ENCODE measurements at regions not wholly inside any gene's neighbourhood (a gene's known extent, or its start where the extent isn't known, plus 50 kb on each side); places are given as distances from the start of the nearest gene placed in this dataset.

DNA sequence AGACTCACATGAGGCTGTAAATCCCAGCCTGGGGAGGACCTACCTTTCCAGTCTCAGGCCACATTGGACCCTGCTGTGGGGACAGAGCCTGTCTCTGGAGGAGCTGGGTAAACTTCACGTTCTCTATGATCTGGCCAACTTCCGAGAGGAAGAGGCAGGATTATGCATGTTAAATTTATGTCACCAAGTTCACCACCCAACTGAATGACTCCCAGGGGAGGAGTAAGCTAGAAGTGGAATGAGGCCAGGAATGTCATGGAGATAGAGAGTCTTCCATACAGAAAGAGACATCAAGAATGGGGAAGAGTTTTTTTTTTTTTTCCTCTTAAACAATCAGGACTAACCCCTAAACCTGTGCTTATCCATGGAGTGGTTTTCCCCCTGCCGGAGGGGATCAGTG lies 90.3 kb upstream of the PALM2AKAP2 start:
- Histone ChIP-seq H3K4me1 (replicated peaks; ENCODE audit: insufficient read depth) (no peaks in the 10 kb centered on the region), H3K36me3 (ENCODE audit: low read depth) (no peaks in the 10 kb centered on the region), H3K9me3 (ENCODE audit: insufficient read depth, low read depth) (no peaks in the 10 kb centered on the region), H3K27ac (no peak overlapping the region), H2AFZ (no peak overlapping the region), H3K79me2 (ENCODE audit: low read depth) (no peaks in the 10 kb centered on the region), H3K27me3 (ENCODE audit: insufficient read depth, low read depth) (no peaks in the 10 kb centered on the region), H3K4me3 (no peak overlapping the region), H4K20me1 (ENCODE audit: insufficient read depth) (no peaks in the 10 kb centered on the region), H3K9me2 (ENCODE audit: insufficient read depth) (no peaks in the 10 kb centered on the region), H3F3A (ENCODE audit: insufficient read depth, low read depth) (no peaks in the 10 kb centered on the region), H3K4me2 (no peak overlapping the region)
- ChIA-PET CTCF (no interaction called here), POLR2A (ENCODE audit: unreplicated experiment) (no interaction called here)
- TF ChIP-seq, protein P1, sequence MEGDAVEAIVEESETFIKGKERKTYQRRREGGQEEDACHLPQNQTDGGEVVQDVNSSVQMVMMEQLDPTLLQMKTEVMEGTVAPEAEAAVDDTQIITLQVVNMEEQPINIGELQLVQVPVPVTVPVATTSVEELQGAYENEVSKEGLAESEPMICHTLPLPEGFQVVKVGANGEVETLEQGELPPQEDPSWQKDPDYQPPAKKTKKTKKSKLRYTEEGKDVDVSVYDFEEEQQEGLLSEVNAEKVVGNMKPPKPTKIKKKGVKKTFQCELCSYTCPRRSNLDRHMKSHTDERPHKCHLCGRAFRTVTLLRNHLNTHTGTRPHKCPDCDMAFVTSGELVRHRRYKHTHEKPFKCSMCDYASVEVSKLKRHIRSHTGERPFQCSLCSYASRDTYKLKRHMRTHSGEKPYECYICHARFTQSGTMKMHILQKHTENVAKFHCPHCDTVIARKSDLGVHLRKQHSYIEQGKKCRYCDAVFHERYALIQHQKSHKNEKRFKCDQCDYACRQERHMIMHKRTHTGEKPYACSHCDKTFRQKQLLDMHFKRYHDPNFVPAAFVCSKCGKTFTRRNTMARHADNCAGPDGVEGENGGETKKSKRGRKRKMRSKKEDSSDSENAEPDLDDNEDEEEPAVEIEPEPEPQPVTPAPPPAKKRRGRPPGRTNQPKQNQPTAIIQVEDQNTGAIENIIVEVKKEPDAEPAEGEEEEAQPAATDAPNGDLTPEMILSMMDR (conservative IDR thresholded peaks at IDR 0.05) = no peak
- no peak for TF ChIP-seq EZH2 (IDR thresholded peaks at IDR 0.05; ENCODE audit: low read depth)
- DNase-seq = no peak
- intact Hi-C loops (cut with micrococcal nuclease; ENCODE audit: unreplicated experiment) = no loop called here
- BruUV-seq (replicated peaks) = no TSS peak

GRCh38 chr9:109699019-109699418 lies 81.0 kb upstream of the PALM2AKAP2 start:
- H3K9me2 ChIP-seq (ENCODE audit: insufficient read depth) = no peaks in the 10 kb centered on the region
- H3K27me3 ChIP-seq (ENCODE audit: insufficient read depth, low read depth) = no peaks in the 10 kb centered on the region
- H3K79me2 ChIP-seq (ENCODE audit: low read depth) = no peaks in the 10 kb centered on the region
- ChIA-PET CTCF (no interaction called here), POLR2A (ENCODE audit: unreplicated experiment) (no interaction called here)
- BruUV-seq (replicated peaks) = no TSS peak
- TF ChIP-seq, protein P1 (conservative IDR thresholded peaks at IDR 0.05) = no peak
- no peak for TF ChIP-seq EZH2 (IDR thresholded peaks at IDR 0.05; ENCODE audit: low read depth)
- no peaks in the 10 kb centered on the region for H3K4me1 ChIP-seq (replicated peaks; ENCODE audit: insufficient read depth)
- no peak overlapping the region for H3K27ac ChIP-seq
- H3K4me3 ChIP-seq = no peak overlapping the region
- no peaks in the 10 kb centered on the region for H3K36me3 ChIP-seq (ENCODE audit: low read depth)
- no peaks in the 10 kb centered on the region; the same call in 1 of the 2 replicates for H3K9me3 ChIP-seq (ENCODE audit: insufficient read depth, low read depth)
- H2AFZ ChIP-seq = no peak overlapping the region
- no peaks in the 10 kb centered on the region for H4K20me1 ChIP-seq (ENCODE audit: insufficient read depth)
- no peaks in the 10 kb centered on the region for H3F3A ChIP-seq (ENCODE audit: insufficient read depth, low read depth)
- H3K4me2 ChIP-seq = no peak overlapping the region
- intact Hi-C loops (cut with micrococcal nuclease; ENCODE audit: unreplicated experiment) = no loop called here
- no peak for DNase-seq

- H3K27ac ChIP-seq = no peak overlapping the region
- H3K4me1 ChIP-seq (replicated peaks; ENCODE audit: insufficient read depth) = 0 out of 2 replicates have a peak, but pooled peaks cover 6% of the 10 kb centered on the region
- H3F3A ChIP-seq (ENCODE audit: insufficient read depth, low read depth) = no peaks in the 10 kb centered on the region
- no peak overlapping the region for H2AFZ ChIP-seq
- no peak overlapping the region for H3K4me2 ChIP-seq
- no peak overlapping the region for H3K4me3 ChIP-seq
- no peak for DNase-seq
- no peaks in the 10 kb centered on the region for H4K20me1 ChIP-seq (ENCODE audit: insufficient read depth)
- no peaks in the 10 kb centered on the region for H3K27me3 ChIP-seq (ENCODE audit: insufficient read depth, low read depth)
- no TSS peak for BruUV-seq (replicated peaks)
- TF ChIP-seq EZH2 (IDR thresholded peaks at IDR 0.05; ENCODE audit: low read depth) = no peak
- TF ChIP-seq, protein P1 (conservative IDR thresholded peaks at IDR 0.05) = no peak
- no peaks in the 10 kb centered on the region for H3K9me2 ChIP-seq (ENCODE audit: insufficient read depth)
- intact Hi-C loops (cut with micrococcal nuclease; ENCODE audit: unreplicated experiment) = no loop called here
- CTCF ChIA-PET = no interaction called here
- POLR2A ChIA-PET (ENCODE audit: unreplicated experiment) = interaction anchor here (0.6 kb wide), 1 partner anchor 20 kb away, joined by 6 read pairs; no protein-coding TSS in a partner anchor
- no peaks in the 10 kb centered on the region for H3K79me2 ChIP-seq (ENCODE audit: low read depth)
- no peaks in the 10 kb centered on the region for H3K9me3 ChIP-seq (ENCODE audit: insufficient read depth, low read depth)
- no peaks in the 10 kb centered on the region for H3K36me3 ChIP-seq (ENCODE audit: low read depth)
These were observed 75.5 kb upstream of the PALM2AKAP2 start for GRCh38 chr9:109704546-109704945.
